Stimulated activated CD8-positive, alpha-beta memory T cell treated with anti-CD3 and anti-CD28 coated beads, Interleukin-12 subunit alpha, Interleukin-12 subunit beta, amount 100 ng/mL, for 1 hour (primary cell): ENCODE measurements at regions not wholly inside any gene's neighbourhood (a gene's known extent, or its start where the extent isn't known, plus 50 kb on each side); places are given as distances from the start of the nearest gene placed in this dataset.
"Not testable (repeated sequence)": the region's sequence is repeated elsewhere in the genome, so short reads cannot be mapped to it uniquely, and the experiment has no call there.

ENCODE experiments used
- DNase-seq: peaks from one replicate; pipeline ENCODE4 v3.0.0-alpha.2; 2020; ENCODE audit warnings: low read depth

GRCh38 chr5:99060306-99061261 lies 131.8 kb upstream of the CHD1 start:
- DNase-seq, result peak; percentile 83

GRCh38 chr5:99059685-99060084 lies 130.9 kb upstream of the CHD1 start:
- no peak for DNase-seq

GRCh38 chr5:99058466-99058865 lies 129.7 kb upstream of the CHD1 start:
- no peak for DNase-seq

GRCh38 chr5:99054972-99055371 lies 126.2 kb upstream of the CHD1 start:
- no peak for DNase-seq

- no peak for DNase-seq
Measured at GRCh38 chr5:99045871-99046270, 117.1 kb upstream of the CHD1 start.

GRCh38 chr5:99043257-99043656 lies 114.5 kb upstream of the CHD1 start:
- DNase-seq, result not testable (repeated sequence)

- DNase-seq, result peak; percentile 39
Measured at GRCh38 chr5:99037668-99038067, 108.9 kb upstream of the CHD1 start.

GRCh38 chr5:99035942-99036341 lies 107.1 kb upstream of the CHD1 start:
- no peak for DNase-seq

GRCh38 chr5:99034336-99034735 lies 105.5 kb upstream of the CHD1 start:
- DNase-seq, result no peak

GRCh38 chr5:99033014-99033900 lies 104.5 kb upstream of the CHD1 start:
- DNase-seq, result no peak

GRCh38 chr5:99032234-99033013 lies 103.6 kb upstream of the CHD1 start:
- DNase-seq, result no peak

- DNase-seq, result no peak
Measured at GRCh38 chr5:99030906-99031440, 102.2 kb upstream of the CHD1 start.

- DNase-seq, result no peak
Measured at GRCh38 chr5:99029172-99029571, 100.4 kb upstream of the CHD1 start.

GRCh38 chr5:99028170-99028569 lies 99.4 kb upstream of the CHD1 start:
- not testable (repeated sequence) for DNase-seq

- DNase-seq, result no peak
Measured at GRCh38 chr5:99025298-99026045, 96.7 kb upstream of the CHD1 start.

GRCh38 chr5:99023330-99023729 lies 94.5 kb upstream of the CHD1 start:
- DNase-seq, result no peak

- DNase-seq, result no peak
Measured at GRCh38 chr5:99022250-99022649, 93.4 kb upstream of the CHD1 start.

GRCh38 chr5:99020698-99021048 lies 91.9 kb upstream of the CHD1 start:
- DNase-seq, result no peak

- DNase-seq, result no peak
Measured at GRCh38 chr5:99019812-99020697, 91.2 kb upstream of the CHD1 start.

GRCh38 chr5:99019254-99019653 lies 90.4 kb upstream of the CHD1 start:
- DNase-seq, result no peak
